Spleen (tissue), 7 donors: ENCODE measurements at regions not wholly inside any gene's neighbourhood (a gene's known extent, or its start where the extent isn't known, plus 50 kb on each side); places are given as distances from the start of the nearest gene placed in this dataset.

Source experiments
- POLR2A ChIP-seq, 3 donors: fragments of 450-650 bp; IDR thresholded peaks; one replicate each; pipeline ENCODE4 v1.5.1; 2017; ENCODE audit warnings: antibody characterized with exemption in 3 of 3, mild to moderate bottlenecking in 1 of 3
- TF ChIP-seq, protein P1 (sequence below), 11 experiments: fragments of 200-600 bp in 7 of 11; fragments of 450-650 bp in 4 of 11; sonication (generic) in 4 of 11; IDR thresholded peaks in 8 of 11; conservative IDR thresholded peaks in 3 of 11; 1 replicate in 7 of 11; 2 replicates in 4 of 11; pipeline versions ENCODE4 v1.4.0 to v1.8.0; 2016 to 2021; ENCODE audit warnings: antibody characterized with exemption in 11 of 11, inconsistent platforms in 4 of 11, mild to moderate bottlenecking in 1 of 11
- donor health status: DM: no; HTN: no; CAD: no; lungs with moderate emphysema.
- donor health status: DM: no; HTN: no; CAD: no.
- donor health status: DM: no; HTN: no; CAD: no.

DNA sequence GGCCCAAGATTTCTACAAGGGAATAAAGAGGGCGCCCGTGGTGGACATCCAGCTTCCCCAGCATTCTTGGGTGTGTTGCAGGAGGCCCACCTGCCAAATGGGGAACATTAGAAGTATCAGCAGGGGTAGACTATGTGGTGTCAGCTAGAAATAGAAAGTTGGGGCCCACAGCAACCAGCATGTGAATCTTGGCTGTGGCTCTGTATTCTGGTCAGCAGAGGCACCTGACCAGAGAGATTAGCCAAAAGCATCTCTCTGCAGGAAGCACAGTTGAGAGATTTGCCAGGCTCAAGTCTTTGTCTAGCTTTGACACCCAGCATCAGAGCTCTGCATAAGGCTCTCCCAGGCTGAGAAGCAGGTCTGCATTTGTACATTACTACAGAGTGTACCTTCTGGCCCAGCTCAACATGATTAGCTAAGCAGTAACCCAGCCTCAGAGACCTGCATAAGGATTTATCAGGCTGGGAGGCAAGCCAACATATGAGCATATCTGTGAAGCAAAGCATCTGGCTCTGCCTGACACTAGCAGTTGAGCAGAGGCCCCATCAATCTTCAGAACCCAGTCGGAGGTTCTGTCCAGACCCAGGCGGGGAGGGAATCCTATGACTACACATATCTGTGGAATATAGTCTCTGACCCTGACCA is 79.9 kb downstream of the MS4A13 start:
- TF ChIP-seq POLR2A (IDR thresholded peaks at IDR 0.05), result no peak
- TF ChIP-seq, protein P1, sequence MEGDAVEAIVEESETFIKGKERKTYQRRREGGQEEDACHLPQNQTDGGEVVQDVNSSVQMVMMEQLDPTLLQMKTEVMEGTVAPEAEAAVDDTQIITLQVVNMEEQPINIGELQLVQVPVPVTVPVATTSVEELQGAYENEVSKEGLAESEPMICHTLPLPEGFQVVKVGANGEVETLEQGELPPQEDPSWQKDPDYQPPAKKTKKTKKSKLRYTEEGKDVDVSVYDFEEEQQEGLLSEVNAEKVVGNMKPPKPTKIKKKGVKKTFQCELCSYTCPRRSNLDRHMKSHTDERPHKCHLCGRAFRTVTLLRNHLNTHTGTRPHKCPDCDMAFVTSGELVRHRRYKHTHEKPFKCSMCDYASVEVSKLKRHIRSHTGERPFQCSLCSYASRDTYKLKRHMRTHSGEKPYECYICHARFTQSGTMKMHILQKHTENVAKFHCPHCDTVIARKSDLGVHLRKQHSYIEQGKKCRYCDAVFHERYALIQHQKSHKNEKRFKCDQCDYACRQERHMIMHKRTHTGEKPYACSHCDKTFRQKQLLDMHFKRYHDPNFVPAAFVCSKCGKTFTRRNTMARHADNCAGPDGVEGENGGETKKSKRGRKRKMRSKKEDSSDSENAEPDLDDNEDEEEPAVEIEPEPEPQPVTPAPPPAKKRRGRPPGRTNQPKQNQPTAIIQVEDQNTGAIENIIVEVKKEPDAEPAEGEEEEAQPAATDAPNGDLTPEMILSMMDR (IDR thresholded peaks at IDR 0.05 in 8 of 11, conservative IDR thresholded peaks at IDR 0.05 in 3 of 11), result no peak
